Parathyroid adenoma (tissue), 2 donors: ENCODE measurements at regions not wholly inside any gene's neighbourhood (a gene's known extent, or its start where the extent isn't known, plus 50 kb on each side); places are given as distances from the start of the nearest gene placed in this dataset.

Experiments used
- H2AFZ ChIP-seq: fragments of 300-600 bp; sonication (generic); one replicate; pipeline ENCODE4 v1.7.0; 2017; ENCODE audit warnings: antibody characterized with exemption, mild to moderate bottlenecking
- H3K27ac ChIP-seq: fragments of 300-600 bp; sonication (generic); one replicate; pipeline ENCODE4 v1.7.0; 2017
- H3K27me3 ChIP-seq: fragments of 300-600 bp; sonication (generic); one replicate; pipeline ENCODE4 v1.7.0; 2017; ENCODE audit warnings: low read length; ENCODE audit not compliant: control insufficient read depth, insufficient read depth
- H3K36me3 ChIP-seq: fragments of 300-600 bp; sonication (generic); one replicate; pipeline ENCODE4 v1.7.0; 2017; ENCODE audit warnings: low read length; ENCODE audit not compliant: control insufficient read depth, insufficient read depth
- H3K4me1 ChIP-seq: fragments of 300-600 bp; sonication (generic); one replicate; pipeline ENCODE4 v1.7.0; 2017; ENCODE audit warnings: control low read depth
- H3K4me2 ChIP-seq: fragments of 300-600 bp; sonication (generic); one replicate; pipeline ENCODE4 v1.7.0; 2017; ENCODE audit warnings: low read length
- H3K4me3 ChIP-seq: fragments of 300-600 bp; sonication (generic); one replicate; pipeline ENCODE4 v1.7.0; 2017; ENCODE audit warnings: low read depth, low read length
- H3K79me2 ChIP-seq: fragments of 300-600 bp; sonication (generic); one replicate; pipeline ENCODE4 v1.7.0; 2017; ENCODE audit warnings: control low read depth
- H3K9ac ChIP-seq: fragments of 300-600 bp; sonication (generic); one replicate; pipeline ENCODE4 v1.7.0; 2017; ENCODE audit warnings: mild to moderate bottlenecking
- H3K9me3 ChIP-seq: fragments of 300-600 bp; sonication (generic); one replicate; pipeline ENCODE4 v1.7.0; 2017; ENCODE audit warnings: low read length; ENCODE audit not compliant: control insufficient read depth
- TF ChIP-seq, protein P1 (sequence below): fragments of 300-600 bp; sonication (generic); IDR thresholded peaks from one replicate; pipeline ENCODE4 v1.7.0; 2017; ENCODE audit warnings: antibody characterized with exemption, mild to moderate bottlenecking
- donor health status: primary hyperparathyroidism.

DNA sequence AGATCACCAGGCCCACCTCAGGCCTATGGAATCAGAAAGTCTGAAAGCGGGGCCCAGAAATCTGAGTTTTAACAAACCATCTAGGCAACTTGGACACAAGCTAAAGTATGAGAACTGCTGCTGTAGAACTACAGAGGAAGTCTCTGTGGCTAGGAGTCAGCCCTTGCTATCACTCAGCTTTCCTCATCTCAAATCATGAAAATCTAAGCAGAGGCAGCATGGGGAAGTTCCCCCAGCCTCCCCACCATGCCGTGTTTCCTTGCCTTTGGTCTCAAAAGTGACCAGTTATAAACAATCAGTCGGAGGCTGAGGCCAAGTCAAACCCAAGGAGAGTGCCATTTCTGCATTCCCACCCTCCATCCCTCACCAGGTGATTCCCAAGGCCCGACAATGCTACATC, 404.7 kb downstream of the BCL11A start:
- Histone ChIP-seq H3K27me3 (no peaks in the 10 kb centered on the region), H3K4me3 (no peak overlapping the region), H3K4me2 (no peak overlapping the region), H3K9ac (no peak overlapping the region), H3K79me2 (no peaks in the 10 kb centered on the region), H3K36me3 (no peaks in the 10 kb centered on the region), H3K4me1 (no peaks in the 10 kb centered on the region), H2AFZ (no peak overlapping the region), H3K9me3 (no peaks in the 10 kb centered on the region), H3K27ac (no peak overlapping the region)
- TF ChIP-seq, protein P1, sequence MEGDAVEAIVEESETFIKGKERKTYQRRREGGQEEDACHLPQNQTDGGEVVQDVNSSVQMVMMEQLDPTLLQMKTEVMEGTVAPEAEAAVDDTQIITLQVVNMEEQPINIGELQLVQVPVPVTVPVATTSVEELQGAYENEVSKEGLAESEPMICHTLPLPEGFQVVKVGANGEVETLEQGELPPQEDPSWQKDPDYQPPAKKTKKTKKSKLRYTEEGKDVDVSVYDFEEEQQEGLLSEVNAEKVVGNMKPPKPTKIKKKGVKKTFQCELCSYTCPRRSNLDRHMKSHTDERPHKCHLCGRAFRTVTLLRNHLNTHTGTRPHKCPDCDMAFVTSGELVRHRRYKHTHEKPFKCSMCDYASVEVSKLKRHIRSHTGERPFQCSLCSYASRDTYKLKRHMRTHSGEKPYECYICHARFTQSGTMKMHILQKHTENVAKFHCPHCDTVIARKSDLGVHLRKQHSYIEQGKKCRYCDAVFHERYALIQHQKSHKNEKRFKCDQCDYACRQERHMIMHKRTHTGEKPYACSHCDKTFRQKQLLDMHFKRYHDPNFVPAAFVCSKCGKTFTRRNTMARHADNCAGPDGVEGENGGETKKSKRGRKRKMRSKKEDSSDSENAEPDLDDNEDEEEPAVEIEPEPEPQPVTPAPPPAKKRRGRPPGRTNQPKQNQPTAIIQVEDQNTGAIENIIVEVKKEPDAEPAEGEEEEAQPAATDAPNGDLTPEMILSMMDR, result no peak

DNA sequence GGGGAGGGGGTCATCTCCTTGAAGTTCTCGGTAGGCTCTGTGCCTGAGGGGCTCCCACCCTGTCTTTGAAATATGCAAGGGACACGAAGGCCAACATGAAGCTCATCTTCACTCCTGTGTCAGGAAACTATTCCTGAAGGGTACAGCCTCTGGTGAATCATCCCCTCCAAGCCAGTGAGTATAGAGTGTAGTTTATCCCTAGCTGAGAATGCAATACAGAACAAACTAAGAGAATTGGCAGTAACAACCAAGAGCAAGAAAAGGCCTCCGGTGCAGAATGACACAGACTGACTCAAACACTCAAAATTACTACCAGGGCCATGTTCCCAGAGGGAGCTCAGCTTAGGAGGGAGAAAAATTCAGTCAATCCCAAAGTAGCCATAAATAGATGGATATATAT, 413.3 kb downstream of the BCL11A start:
- TF ChIP-seq, protein P1, result no peak
- no peak overlapping the region for H3K27ac ChIP-seq
- no peaks in the 10 kb centered on the region for H3K79me2 ChIP-seq
- no peak overlapping the region for H3K9ac ChIP-seq
- H3K9me3 ChIP-seq, result no peaks in the 10 kb centered on the region
- H3K36me3 ChIP-seq, result no peaks in the 10 kb centered on the region
- H3K4me1 ChIP-seq, result no peaks in the 10 kb centered on the region
- no peaks in the 10 kb centered on the region for H3K27me3 ChIP-seq
- H2AFZ ChIP-seq, result no peak overlapping the region
- H3K4me3 ChIP-seq, result no peak overlapping the region
- H3K4me2 ChIP-seq, result no peak overlapping the region

DNA sequence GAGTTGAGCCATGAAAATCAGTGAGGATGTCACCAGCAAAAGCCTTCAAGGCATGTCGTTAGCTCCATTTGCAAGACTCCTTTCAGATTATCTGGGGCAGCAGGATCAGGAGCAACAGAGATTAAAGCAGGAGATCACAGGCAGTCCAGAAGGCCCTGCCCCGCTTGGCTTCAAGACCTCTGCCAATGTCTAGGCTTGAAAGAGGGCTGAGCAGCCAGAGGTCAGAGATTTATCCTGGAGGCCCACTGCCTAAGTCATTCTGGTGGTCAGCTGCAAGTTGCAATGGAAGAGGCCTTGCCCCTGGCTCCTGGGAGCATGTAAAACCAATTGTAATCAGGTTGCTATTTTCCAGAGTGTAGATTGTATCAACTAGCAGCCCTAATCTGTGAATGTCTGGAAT, 416.5 kb downstream of the BCL11A start:
- H3K27me3 ChIP-seq, result no peaks in the 10 kb centered on the region
- no peak overlapping the region for H3K27ac ChIP-seq
- H3K9me3 ChIP-seq, result no peaks in the 10 kb centered on the region
- H2AFZ ChIP-seq, result no peak overlapping the region
- no peak overlapping the region for H3K4me3 ChIP-seq
- no peaks in the 10 kb centered on the region for H3K36me3 ChIP-seq
- no peak overlapping the region for H3K4me2 ChIP-seq
- H3K9ac ChIP-seq, result no peak overlapping the region
- TF ChIP-seq, protein P1, result no peak
- no peaks in the 10 kb centered on the region for H3K79me2 ChIP-seq
- H3K4me1 ChIP-seq, result no peaks in the 10 kb centered on the region

DNA sequence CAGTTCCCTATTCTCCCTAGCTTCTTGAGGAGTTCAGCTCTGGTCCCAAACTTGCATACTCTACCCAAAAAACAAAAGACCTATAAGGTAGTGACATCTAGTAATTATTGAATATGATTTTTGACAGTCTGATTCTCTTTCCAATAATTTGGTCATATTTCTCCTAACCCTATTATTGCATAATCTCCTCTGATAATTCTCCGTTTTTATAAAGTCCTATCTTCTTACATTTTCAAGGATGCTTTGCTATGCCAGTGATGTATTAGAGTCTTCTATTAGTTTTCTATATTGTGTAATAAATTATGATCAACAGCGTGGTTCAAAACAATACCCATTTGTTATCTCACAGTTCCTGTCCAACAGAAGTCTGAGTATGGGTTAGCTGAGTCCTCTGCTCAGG, 426.3 kb downstream of the BCL11A start:
- Histone ChIP-seq H3K4me2 (no peak overlapping the region), H3K4me1 (no peaks in the 10 kb centered on the region), H2AFZ (no peak overlapping the region), H3K79me2 (no peaks in the 10 kb centered on the region), H3K9ac (no peak overlapping the region), H3K9me3 (no peaks in the 10 kb centered on the region), H3K36me3 (no peaks in the 10 kb centered on the region), H3K27me3 (no peaks in the 10 kb centered on the region), H3K27ac (no peak overlapping the region), H3K4me3 (no peak overlapping the region)
- TF ChIP-seq, protein P1, result no peak

DNA sequence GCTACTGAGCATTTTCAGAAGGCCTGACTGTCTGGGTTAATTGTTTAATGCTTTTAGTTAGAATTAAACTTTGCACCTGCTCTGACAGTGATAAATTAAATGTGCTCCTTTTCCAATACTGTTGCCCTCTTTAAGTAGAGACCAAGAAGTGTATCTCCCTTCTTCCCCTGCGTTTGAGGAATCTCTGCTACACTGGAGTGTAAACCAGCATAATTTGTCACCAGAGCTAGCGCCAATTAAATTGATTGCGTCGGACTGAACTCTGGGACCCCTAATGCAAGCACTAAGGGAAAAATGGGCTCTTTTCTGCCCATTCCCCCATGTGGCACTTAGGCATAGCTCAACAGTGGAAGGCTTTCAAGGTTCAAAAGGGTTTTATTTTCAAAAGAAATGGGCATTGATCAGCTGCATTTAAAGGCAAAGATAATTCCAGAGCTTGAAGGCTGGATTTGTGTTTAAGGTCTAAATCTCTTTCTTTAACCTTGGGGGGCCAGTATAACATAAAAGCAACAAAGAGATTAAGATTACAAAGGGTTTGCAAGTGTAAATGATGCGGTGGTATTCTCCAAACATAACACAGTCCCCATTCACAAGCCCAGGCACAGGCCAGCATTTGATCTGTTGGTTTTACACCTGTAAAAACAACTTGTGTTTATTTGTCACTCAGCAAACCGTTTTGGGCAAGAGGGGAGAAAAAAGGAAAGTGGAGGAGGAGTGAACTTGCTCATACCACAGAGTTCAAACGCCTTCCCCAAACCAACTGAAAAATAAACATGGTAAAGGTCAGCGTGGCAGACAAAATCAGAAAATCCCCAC, 427.6 kb downstream of the BCL11A start:
- Histone ChIP-seq H3K4me3 (no peak overlapping the region), H3K9ac (no peak overlapping the region), H3K4me2 (no peak overlapping the region), H3K4me1 (no peaks in the 10 kb centered on the region), H3K79me2 (no peaks in the 10 kb centered on the region), H2AFZ (no peak overlapping the region), H3K36me3 (no peaks in the 10 kb centered on the region), H3K27me3 (no peaks in the 10 kb centered on the region), H3K9me3 (no peaks in the 10 kb centered on the region), H3K27ac (no peak overlapping the region)
- TF ChIP-seq, protein P1, result no peak
